Lung (tissue), 11 donors: ENCODE measurements at regions not wholly inside any gene's neighbourhood (a gene's known extent, or its start where the extent isn't known, plus 50 kb on each side); places are given as distances from the start of the nearest gene placed in this dataset.

Source experiments
- ATAC-seq: fragments of 200-7000 bp; cut with Tn5 transposase; one replicate; pipeline ENCODE4 v1.9.1; 2020; ENCODE audit warnings: moderate number of reproducible peaks; ENCODE audit not compliant: insufficient read depth, low FRiP score
- DNase-seq, 3 donors: peaks; one replicate each; pipeline ENCODE4 v3.0.0-alpha.2; 2013 to 2017
- H3K27ac ChIP-seq, 2 donors: one replicate each; pipeline ENCODE4 v1.5.1; 2013; ENCODE audit warnings: mild to moderate bottlenecking in 2 of 2, moderate library complexity in 2 of 2, control low read depth in 1 of 2, inconsistent platforms in 1 of 2, low read depth in 1 of 2, low read length in 1 of 2
- H3K27me3 ChIP-seq, 3 donors: one replicate each; pipeline ENCODE4 v1.5.1; 2013; ENCODE audit warnings: low read length in 2 of 3; ENCODE audit not compliant: control insufficient read depth in 3 of 3, insufficient read depth in 3 of 3
- H3K36me3 ChIP-seq, 4 donors: one replicate each; pipeline ENCODE4 v1.5.1; 2013; ENCODE audit warnings: low read length in 4 of 4, mild to moderate bottlenecking in 1 of 4, moderate library complexity in 1 of 4; ENCODE audit not compliant: control insufficient read depth in 4 of 4, insufficient read depth in 4 of 4
- H3K4me1 ChIP-seq, 5 donors: one replicate each; pipeline ENCODE4 v1.5.1; 2013; ENCODE audit warnings: low read length in 5 of 5, mild to moderate bottlenecking in 2 of 5, moderate library complexity in 1 of 5; ENCODE audit not compliant: control insufficient read depth in 5 of 5, insufficient read depth in 5 of 5
- H3K4me3 ChIP-seq: one replicate; pipeline ENCODE4 v1.5.1; 2013; ENCODE audit warnings: mild to moderate bottlenecking, control low read depth, moderate library complexity
- H3K9ac ChIP-seq, 2 donors: one replicate each; pipeline ENCODE4 v1.5.1; 2013; ENCODE audit warnings: low read length in 2 of 2, control low read depth in 1 of 2; ENCODE audit not compliant: insufficient read depth in 1 of 2
- H3K9me3 ChIP-seq, 4 donors: one replicate each; pipeline ENCODE4 v1.5.1; 2013; ENCODE audit warnings: low read length in 3 of 4, mild to moderate bottlenecking in 1 of 4, moderate library complexity in 1 of 4; ENCODE audit not compliant: control insufficient read depth in 4 of 4, insufficient read depth in 3 of 4
- CTCF ChIP-seq: IDR thresholded peaks from 2 replicates; pipeline ENCODE4 v1.5.1; 2012; ENCODE audit warnings: mild to moderate bottlenecking; ENCODE audit errors: control extremely low read depth, extremely low read depth
- WGBS, 2 donors: extraction: QIAGEN DNeasy Blood & Tissue Kit; methylation state at CpG; one replicate each; pipeline ENCODE4 v1.1.7; 2013; 5-methylcytosine and 5-hydroxymethylcytosine counted together
- donor health status: control.
- donor health status: control.
- donor health status: Bipolar disorder and iron deficiency.
- donor health status: healthy.
- donor health status: DM: yes; HTN: yes; CAD: no.

DNA sequence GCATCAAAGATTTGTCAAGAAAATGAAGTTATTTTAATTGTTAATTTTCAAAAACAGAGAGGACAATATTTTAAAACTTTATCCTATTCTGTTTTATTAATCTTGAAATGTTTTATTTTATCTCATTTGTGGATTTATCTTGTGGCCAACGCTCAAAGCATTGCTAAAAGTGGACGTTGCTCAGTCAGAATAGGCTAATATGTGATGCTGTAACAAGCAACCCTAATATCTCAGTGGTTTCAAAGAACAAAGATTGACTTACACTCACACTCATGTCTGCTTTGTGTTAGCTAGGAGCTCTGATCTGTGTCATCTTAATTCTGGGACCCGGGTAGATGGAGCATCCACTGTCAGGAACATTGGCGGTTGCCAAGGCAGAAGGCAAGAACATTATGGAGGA, 86.0 kb upstream of the PLCL2 start:
- Histone ChIP-seq H3K27me3 (no peaks in the 10 kb centered on the region), H3K4me3 (no peak overlapping the region), H3K9ac (no peak overlapping the region), H3K4me1 (peaks cover 0 to 6% (median 0%) of the 10 kb centered on the region in 5 donors), H3K27ac (no peak overlapping the region), H3K36me3 (no peaks in the 10 kb centered on the region), H3K9me3 (no peaks in the 10 kb centered on the region)
- ATAC-seq (no peak), DNase-seq (no peak)
- WGBS, 2 donors, result 94 to 95% methylated on average over 4 of the region's 4 CpGs
- no peak for TF ChIP-seq CTCF

- TF ChIP-seq CTCF, result no peak
- Histone ChIP-seq H3K27me3 (no peaks in the 10 kb centered on the region), H3K9ac (no peak overlapping the region), H3K4me3 (no peak overlapping the region), H3K4me1 (peaks cover 0 to 6% (median 0%) of the 10 kb centered on the region in 5 donors), H3K36me3 (no peaks in the 10 kb centered on the region), H3K9me3 (no peaks in the 10 kb centered on the region), H3K27ac (no peak overlapping the region)
- WGBS, 2 donors, result 63 to 72% methylated on average over 3 of the region's 3 CpGs
- DNase-seq, result no peak
- ATAC-seq, result no peak
These were observed 84.4 kb upstream of the PLCL2 start for GRCh38 chr3:16800361-16800760.

DNA sequence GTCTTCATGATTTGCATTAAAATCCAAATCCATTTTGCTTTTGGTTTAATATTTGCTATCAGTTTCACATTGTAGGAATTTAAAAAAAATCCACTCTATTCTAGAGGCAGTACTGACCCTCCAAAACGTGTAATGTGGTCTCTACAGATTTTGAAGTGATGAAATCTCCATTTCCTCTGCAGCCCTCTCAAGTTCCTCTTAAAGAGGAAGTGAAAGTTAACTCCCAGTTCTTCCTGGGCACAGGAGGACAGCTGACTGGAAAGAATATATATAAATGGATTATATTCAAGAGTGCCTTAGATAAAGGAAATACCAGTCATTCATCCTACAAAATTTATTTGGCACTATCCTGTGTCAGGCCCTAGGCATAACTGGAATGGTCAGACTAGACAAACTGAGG, 83.5 kb upstream of the PLCL2 start:
- H3K36me3 ChIP-seq, result no peaks in the 10 kb centered on the region
- H3K27me3 ChIP-seq, result no peaks in the 10 kb centered on the region
- H3K9me3 ChIP-seq, result no peaks in the 10 kb centered on the region
- H3K4me3 ChIP-seq, result no peak overlapping the region
- TF ChIP-seq CTCF, result no peak
- H3K9ac ChIP-seq, result no peak overlapping the region
- no peak overlapping the region for H3K27ac ChIP-seq
- DNase-seq (peak in 2 of 3 donors; percentile 38 to 39), ATAC-seq (peak; percentile 53)
- WGBS, 2 donors, result 0 to 3% methylated on average over 1 of the region's 1 CpG
- peaks cover 0 to 6% (median 0%) of the 10 kb centered on the region in 5 donors for H3K4me1 ChIP-seq

DNA sequence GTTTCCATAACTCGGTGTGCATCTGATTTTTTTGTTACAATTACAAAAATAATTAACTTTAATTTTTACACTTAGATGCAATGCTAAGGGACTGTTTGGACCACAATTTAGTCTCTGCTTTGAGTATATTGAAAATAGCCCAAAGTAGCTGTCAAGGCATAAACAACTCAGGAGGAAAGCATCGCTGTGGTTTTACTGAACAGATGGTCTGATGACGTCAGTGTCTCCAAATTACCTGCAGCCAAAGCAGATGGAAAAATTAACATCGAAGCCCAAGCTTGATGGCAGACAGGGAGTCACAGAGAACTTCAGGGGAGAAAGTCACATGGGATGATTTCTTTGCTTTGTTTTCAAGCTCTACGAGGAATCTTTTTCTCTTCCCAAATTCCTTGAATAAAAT, 83.1 kb upstream of the PLCL2 start:
- peaks cover 0 to 6% (median 0%) of the 10 kb centered on the region in 5 donors for H3K4me1 ChIP-seq
- WGBS, 2 donors, result 33 to 47% methylated on average over 5 of the region's 5 CpGs
- no peak overlapping the region for H3K9ac ChIP-seq
- no peaks in the 10 kb centered on the region for H3K9me3 ChIP-seq
- TF ChIP-seq CTCF, result no peak
- ATAC-seq (no peak), DNase-seq (no peak)
- H3K4me3 ChIP-seq, result no peak overlapping the region
- H3K36me3 ChIP-seq, result no peaks in the 10 kb centered on the region
- H3K27me3 ChIP-seq, result no peaks in the 10 kb centered on the region
- H3K27ac ChIP-seq, result no peak overlapping the region
